Trophoblast cell (in vitro differentiated cells and primary cell): ENCODE measurements at regions not wholly inside any gene's neighbourhood (a gene's known extent, or its start where the extent isn't known, plus 50 kb on each side); places are given as distances from the start of the nearest gene placed in this dataset.

Experiments
- DNase-seq, 2 donors: peaks; one replicate each; pipeline ENCODE4 v3.0.0-alpha.2; 2016
- H2AFZ ChIP-seq: 2 replicates; pipeline ENCODE4 v1.6.1; 2013; ENCODE audit warnings: low read length, moderate library complexity, mild to moderate bottlenecking; ENCODE audit not compliant: insufficient read depth, poor library complexity
- H2AK5ac ChIP-seq: 2 replicates; pipeline ENCODE4 v1.6.1; 2013; ENCODE audit warnings: mild to moderate bottlenecking, low read length
- H2BK120ac ChIP-seq: 2 replicates; pipeline ENCODE4 v1.6.1; 2013; ENCODE audit warnings: low read length, mild to moderate bottlenecking, moderate library complexity; ENCODE audit not compliant: insufficient read depth, poor library complexity
- H2BK12ac ChIP-seq: 2 replicates; pipeline ENCODE4 v1.6.1; 2013; ENCODE audit warnings: mild to moderate bottlenecking, low read length, moderate library complexity
- H2BK5ac ChIP-seq: 2 replicates; pipeline ENCODE4 v1.6.1; 2013; ENCODE audit warnings: low read length, low read depth, moderate library complexity, mild to moderate bottlenecking; ENCODE audit not compliant: poor library complexity
- H3K14ac ChIP-seq: 2 replicates; pipeline ENCODE4 v1.6.1; 2013; ENCODE audit warnings: mild to moderate bottlenecking, low read length
- H3K18ac ChIP-seq: 2 replicates; pipeline ENCODE4 v1.6.1; 2013; ENCODE audit warnings: mild to moderate bottlenecking, low read length
- H3K23ac ChIP-seq: 2 replicates; pipeline ENCODE4 v1.6.1; 2013; ENCODE audit warnings: low read length
- H3K27ac ChIP-seq: 2 replicates; pipeline ENCODE4 v1.5.1; 2013; ENCODE audit warnings: low read depth, mild to moderate bottlenecking, inconsistent platforms, low read length, moderate library complexity
- H3K27me3 ChIP-seq: 2 replicates; pipeline ENCODE4 v1.6.1; 2013; ENCODE audit warnings: inconsistent platforms, mild to moderate bottlenecking, low read length, moderate library complexity; ENCODE audit not compliant: insufficient read depth
- H3K36me3 ChIP-seq, 2 experiments: 1 replicate in 1 of 2; 2 replicates in 1 of 2; pipeline ENCODE4 v1.6.1; 2013; ENCODE audit warnings: low read length in 2 of 2, mild to moderate bottlenecking in 2 of 2, moderate library complexity in 1 of 2; ENCODE audit not compliant: insufficient read depth in 2 of 2, control insufficient read depth in 1 of 2
- H3K4ac ChIP-seq: 2 replicates; pipeline ENCODE4 v1.6.1; 2013; ENCODE audit warnings: low read depth, mild to moderate bottlenecking, low read length, moderate library complexity
- H3K4me1 ChIP-seq, 2 experiments: 1 replicate in 1 of 2; 2 replicates in 1 of 2; pipeline ENCODE4 v1.6.1; 2013; ENCODE audit warnings: low read length in 2 of 2, mild to moderate bottlenecking in 2 of 2, moderate library complexity in 1 of 2; ENCODE audit not compliant: insufficient read depth in 2 of 2, control insufficient read depth in 1 of 2
- H3K4me2 ChIP-seq: 2 replicates; pipeline ENCODE4 v1.6.1; 2013; ENCODE audit warnings: inconsistent platforms, mild to moderate bottlenecking, low read length, moderate library complexity
- H3K4me3 ChIP-seq: 2 replicates; pipeline ENCODE4 v1.5.1; 2013; ENCODE audit warnings: mild to moderate bottlenecking, low read depth, low read length, inconsistent platforms
- H3K79me1 ChIP-seq: one replicate; pipeline ENCODE4 v1.6.1; 2013; ENCODE audit warnings: low read length
- H3K79me2 ChIP-seq: 2 replicates; pipeline ENCODE4 v1.6.1; 2013; ENCODE audit warnings: low read length, mild to moderate bottlenecking; ENCODE audit not compliant: control insufficient read depth, insufficient read depth, poor library complexity
- H3K9ac ChIP-seq: 2 replicates; pipeline ENCODE4 v1.6.1; 2013; ENCODE audit warnings: mild to moderate bottlenecking, low read length
- H3K9me3 ChIP-seq: 2 replicates; pipeline ENCODE4 v1.6.1; 2013; ENCODE audit warnings: low read depth, mild to moderate bottlenecking, control low read depth, inconsistent platforms, low read length; ENCODE audit not compliant: insufficient read depth
- H4K12ac ChIP-seq: 2 replicates; pipeline ENCODE4 v1.6.1; 2013; ENCODE audit warnings: low read depth, mild to moderate bottlenecking, low read length, moderate library complexity
- H4K8ac ChIP-seq: 2 replicates; pipeline ENCODE4 v1.6.1; 2013; ENCODE audit warnings: low read depth, mild to moderate bottlenecking, low read length, moderate library complexity
- H4K91ac ChIP-seq: one replicate; pipeline ENCODE4 v1.6.1; 2013; ENCODE audit warnings: low read depth, mild to moderate bottlenecking, low read length, moderate library complexity
- WGBS: extraction: QIAGEN DNeasy Blood & Tissue Kit; methylation state at CpG from one replicate; pipeline ENCODE4 v1.1.7; 2013; ENCODE audit warnings: missing lambda C conversion rate; ENCODE audit not compliant: insufficient read length, insufficient coverage; ENCODE audit errors: extremely low coverage; 5-methylcytosine and 5-hydroxymethylcytosine counted together

GRCh38 chr16:86946981-86947380 is 368.6 kb downstream of the FOXL1 start:
- peak overlapping the region; percentile 80 for H3K14ac ChIP-seq
- H4K8ac ChIP-seq: peak overlapping the region; percentile 3
- no peak overlapping the region for H3K9ac ChIP-seq
- H3K79me2 ChIP-seq: peaks cover 4% of the 10 kb centered on the region
- H4K91ac ChIP-seq: peak overlapping the region; percentile 41
- peak overlapping the region; percentile 83 for H2BK12ac ChIP-seq
- peak overlapping the region; percentile 20 for H3K4me2 ChIP-seq
- H2AK5ac ChIP-seq: peak overlapping the region; percentile 46
- no peaks in the 10 kb centered on the region for H3K27me3 ChIP-seq
- no peak for DNase-seq
- H3K9me3 ChIP-seq: no peaks in the 10 kb centered on the region
- no peak overlapping the region for H3K23ac ChIP-seq
- H3K4ac ChIP-seq: no peak overlapping the region
- no peak overlapping the region for H2AFZ ChIP-seq
- peaks cover 12 to 13% of the 10 kb centered on the region in 2 experiments for H3K4me1 ChIP-seq
- no peak overlapping the region for H3K4me3 ChIP-seq
- no peak overlapping the region for H2BK5ac ChIP-seq
- no CpG with 5 or more reads among the region's 10 CpGs for WGBS
- H3K36me3 ChIP-seq: no peaks in the 10 kb centered on the region
- peak overlapping the region; percentile 81 for H3K18ac ChIP-seq
- no peak overlapping the region for H3K27ac ChIP-seq
- no peak overlapping the region for H4K12ac ChIP-seq
- H3K79me1 ChIP-seq: peaks cover 8% of the 10 kb centered on the region
- H2BK120ac ChIP-seq: peak overlapping the region; percentile 45

- Histone ChIP-seq H3K36me3 (no peaks in the 10 kb centered on the region), H3K4ac (no peak overlapping the region), H3K18ac (no peak overlapping the region), H2AK5ac (no peak overlapping the region), H3K23ac (no peak overlapping the region), H3K9me3 (no peaks in the 10 kb centered on the region), H3K4me1 (peaks cover 12 to 14% of the 10 kb centered on the region in 2 experiments), H4K8ac (no peak overlapping the region), H2BK5ac (no peak overlapping the region), H2BK120ac (no peak overlapping the region), H2BK12ac (no peak overlapping the region), H3K9ac (no peak overlapping the region), H3K4me3 (no peak overlapping the region), H3K27me3 (no peaks in the 10 kb centered on the region), H3K27ac (no peak overlapping the region), H2AFZ (no peak overlapping the region), H4K12ac (no peak overlapping the region), H3K79me1 (peaks cover 8% of the 10 kb centered on the region), H3K14ac (no peak overlapping the region), H3K79me2 (peaks cover 4% of the 10 kb centered on the region), H3K4me2 (no peak overlapping the region), H4K91ac (no peak overlapping the region)
- WGBS: no CpG with 5 or more reads among the region's 12 CpGs
- no peak for DNase-seq
Observed at GRCh38 chr16:86948046-86948445, 369.1 kb downstream of the C16orf95 start.

GRCh38 chr16:86949116-86949515 is 368.1 kb downstream of the C16orf95 start:
- H3K4me3 ChIP-seq: no peak overlapping the region
- no peak overlapping the region for H2BK12ac ChIP-seq
- H2BK120ac ChIP-seq: no peak overlapping the region
- H4K91ac ChIP-seq: no peak overlapping the region
- H3K27ac ChIP-seq: no peak overlapping the region
- no peak for DNase-seq
- H3K4me2 ChIP-seq: no peak overlapping the region
- H3K18ac ChIP-seq: no peak overlapping the region
- no CpG with 5 or more reads among the region's 14 CpGs for WGBS
- no peak overlapping the region for H3K9ac ChIP-seq
- H2AFZ ChIP-seq: no peak overlapping the region
- H3K23ac ChIP-seq: no peak overlapping the region
- H3K4ac ChIP-seq: no peak overlapping the region
- no peak overlapping the region for H3K14ac ChIP-seq
- H2AK5ac ChIP-seq: no peak overlapping the region
- H2BK5ac ChIP-seq: no peak overlapping the region
- no peak overlapping the region for H4K8ac ChIP-seq
- no peaks in the 10 kb centered on the region for H3K27me3 ChIP-seq
- H3K79me2 ChIP-seq: peaks cover 4% of the 10 kb centered on the region
- H3K4me1 ChIP-seq: peaks cover 17 to 21% of the 10 kb centered on the region in 2 experiments
- H4K12ac ChIP-seq: no peak overlapping the region
- H3K79me1 ChIP-seq: peaks cover 8% of the 10 kb centered on the region
- peaks cover 1% of the 10 kb centered on the region for H3K9me3 ChIP-seq
- no peaks in the 10 kb centered on the region for H3K36me3 ChIP-seq

- Histone ChIP-seq H2AK5ac (no peak overlapping the region), H3K9me3 (peaks cover 1% of the 10 kb centered on the region)
- no CpG with 5 or more reads among the region's 3 CpGs for WGBS
Observed at GRCh38 chr16:86949630-86950029, 367.6 kb downstream of the C16orf95 start.

More at GRCh38 chr16:86949630-86950029, 367.6 kb downstream of the C16orf95 start:
- peaks cover 18 to 22% of the 10 kb centered on the region in 2 experiments for H3K4me1 ChIP-seq
- H3K4ac ChIP-seq: no peak overlapping the region
- H2BK5ac ChIP-seq: no peak overlapping the region
- H3K36me3 ChIP-seq: no peaks in the 10 kb centered on the region
- no peak overlapping the region for H2BK120ac ChIP-seq
- H2BK12ac ChIP-seq: no peak overlapping the region
- H3K4me3 ChIP-seq: no peak overlapping the region
- no peak overlapping the region for H4K91ac ChIP-seq
- no peaks in the 10 kb centered on the region for H3K27me3 ChIP-seq
- no peak overlapping the region for H4K8ac ChIP-seq
- DNase-seq: no peak
- no peak overlapping the region for H3K9ac ChIP-seq
- H3K79me2 ChIP-seq: peaks cover 4% of the 10 kb centered on the region
- no peak overlapping the region for H3K23ac ChIP-seq
- H4K12ac ChIP-seq: no peak overlapping the region
- no peak overlapping the region for H3K4me2 ChIP-seq
- peaks cover 8% of the 10 kb centered on the region for H3K79me1 ChIP-seq
- H3K14ac ChIP-seq: no peak overlapping the region
- no peak overlapping the region for H3K18ac ChIP-seq
- H3K27ac ChIP-seq: no peak overlapping the region
- no peak overlapping the region for H2AFZ ChIP-seq
